NK-92 treated with Interleukin-12 subunit alpha and Interleukin-12 subunit beta, amount 100 ng/mL, for 24 hours (cell line): ENCODE measurements at regions not wholly inside any gene's neighbourhood (a gene's known extent, or its start where the extent isn't known, plus 50 kb on each side); places are given as distances from the start of the nearest gene placed in this dataset.
A peak's percentile ranks its signal among the peaks of the same experiment; 100 is the strongest.

Experiments
- DNase-seq: peaks from one replicate; lab custom pipeline; 2025; lab: John Stamatoyannopoulos, UW

GRCh38 chr15:35725353-35725752 is 179.4 kb upstream of the DPH6 start:
- no peak for DNase-seq

DNA sequence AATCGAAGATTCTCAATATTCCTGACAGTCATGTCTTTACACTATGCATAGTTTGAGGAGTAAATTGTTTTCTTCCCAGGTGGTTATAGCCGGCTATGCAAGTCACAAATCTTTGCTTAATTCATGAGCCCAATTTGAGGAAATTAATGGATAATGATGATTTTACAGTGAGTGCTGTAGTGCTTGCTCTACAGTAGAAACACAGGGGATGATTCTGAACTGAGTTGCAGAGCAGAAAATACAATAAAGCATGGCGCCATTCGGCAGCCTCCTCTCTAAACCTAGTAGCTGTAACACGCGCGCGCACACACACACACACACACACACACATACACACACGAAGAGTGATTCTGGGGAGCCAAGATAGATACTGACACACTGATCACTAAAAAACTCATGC is 181.7 kb upstream of the DPH6 start:
- no peak for DNase-seq

GRCh38 chr15:35728219-35728940 is 182.4 kb upstream of the DPH6 start:
- DNase-seq, result no peak

- DNase-seq, result no peak
Observed at GRCh38 chr15:35736150-35736549, 190.2 kb upstream of the DPH6 start.

- no peak for DNase-seq
Observed at GRCh38 chr15:35737441-35737840, 191.5 kb upstream of the DPH6 start.

- DNase-seq, result no peak
Observed at GRCh38 chr15:35738370-35738769, 192.4 kb upstream of the DPH6 start.

- DNase-seq, result no peak
Observed at GRCh38 chr15:35740761-35741160, 194.8 kb upstream of the DPH6 start.

- DNase-seq, result no peak
Observed at GRCh38 chr15:35741395-35741794, 195.4 kb upstream of the DPH6 start.

- DNase-seq, result no peak
Observed at GRCh38 chr15:35741881-35742280, 195.9 kb upstream of the DPH6 start.

- no peak for DNase-seq
Observed at GRCh38 chr15:35743321-35743720, 197.4 kb upstream of the DPH6 start.

DNA sequence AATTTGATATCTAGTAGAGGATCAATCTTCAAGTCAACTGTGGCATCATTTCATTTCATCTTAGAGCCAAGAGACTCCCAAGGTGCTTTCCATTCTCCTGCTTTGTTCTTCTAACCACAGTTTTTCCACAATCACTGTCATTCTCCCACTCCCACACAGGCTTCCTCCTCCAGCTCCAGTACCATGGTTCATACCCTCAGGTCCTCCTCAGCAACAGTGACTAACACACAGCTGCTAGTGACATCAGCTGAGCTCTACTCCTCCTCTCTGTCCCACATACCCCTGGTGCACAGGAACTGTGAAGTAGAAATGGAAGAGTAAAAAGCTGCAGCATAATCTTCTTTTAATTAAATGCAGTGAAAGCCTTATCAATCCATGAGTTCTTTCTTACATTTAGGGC is 200.2 kb upstream of the DPH6 start:
- DNase-seq, result no peak

DNA sequence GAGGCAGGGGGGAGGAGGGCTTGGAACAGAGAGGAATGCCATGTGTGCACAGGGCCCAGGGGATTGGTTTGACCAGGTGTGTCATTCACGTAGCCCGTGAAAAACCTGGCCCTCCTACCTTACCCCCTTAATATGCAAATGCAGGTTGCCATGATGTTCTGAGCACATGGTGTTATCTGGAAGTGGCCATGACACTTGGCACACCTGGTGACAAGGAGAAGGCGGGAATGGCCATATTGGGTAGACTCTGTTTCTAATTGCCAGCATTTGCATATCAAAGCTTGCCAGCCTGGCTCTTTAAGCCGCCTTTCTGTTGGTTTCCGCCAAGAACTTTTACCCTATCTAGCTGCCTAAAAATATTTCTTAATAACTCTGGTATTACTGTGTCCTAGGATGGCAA is 202.1 kb upstream of the DPH6 start:
- no peak for DNase-seq

GRCh38 chr15:35750051-35750450 is 204.1 kb upstream of the DPH6 start:
- no peak for DNase-seq

- peak; percentile 28 for DNase-seq
Observed at GRCh38 chr15:35751413-35752133, 205.6 kb upstream of the DPH6 start.

DNA sequence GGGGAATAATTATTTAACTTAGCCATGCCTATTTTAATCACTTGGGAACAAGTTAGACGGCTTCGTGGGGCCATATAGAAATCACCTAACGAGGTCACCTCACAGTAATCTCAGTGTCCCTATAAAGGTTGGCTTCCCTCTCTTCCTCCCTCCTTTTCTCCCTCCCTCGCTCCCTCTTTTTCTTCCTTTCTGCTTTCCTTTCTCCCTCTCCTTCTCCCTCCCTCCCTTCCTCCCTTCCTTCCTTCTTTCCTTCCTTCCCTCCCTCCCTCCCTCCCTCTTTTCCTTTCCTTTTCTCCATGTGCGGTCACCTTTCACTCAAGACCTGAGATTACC is 206.1 kb upstream of the DPH6 start:
- no peak for DNase-seq

- DNase-seq, result no peak
Observed at GRCh38 chr15:35753486-35753885, 207.5 kb upstream of the DPH6 start.

- no peak for DNase-seq
Observed at GRCh38 chr15:35755237-35755802, 209.4 kb upstream of the DPH6 start.

DNA sequence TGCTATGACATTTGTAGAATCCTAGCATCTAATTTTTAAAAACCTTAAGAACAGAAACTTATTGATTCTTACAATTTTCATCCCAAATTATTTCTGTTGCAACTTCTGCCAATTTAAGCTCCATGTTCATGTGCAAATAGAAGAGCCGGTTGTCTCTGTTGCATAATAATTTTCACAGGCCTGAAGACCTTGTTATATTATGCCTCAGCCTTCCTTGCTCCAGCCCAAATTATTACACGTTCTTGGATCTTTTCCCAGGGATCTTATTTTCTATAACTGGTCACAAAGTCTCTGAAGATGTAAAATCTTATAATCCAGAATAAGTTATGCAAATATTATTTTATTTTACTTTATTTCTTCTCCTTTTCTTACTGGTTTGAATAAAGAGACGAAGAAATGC is 210.7 kb upstream of the DPH6 start:
- no peak for DNase-seq

DNA sequence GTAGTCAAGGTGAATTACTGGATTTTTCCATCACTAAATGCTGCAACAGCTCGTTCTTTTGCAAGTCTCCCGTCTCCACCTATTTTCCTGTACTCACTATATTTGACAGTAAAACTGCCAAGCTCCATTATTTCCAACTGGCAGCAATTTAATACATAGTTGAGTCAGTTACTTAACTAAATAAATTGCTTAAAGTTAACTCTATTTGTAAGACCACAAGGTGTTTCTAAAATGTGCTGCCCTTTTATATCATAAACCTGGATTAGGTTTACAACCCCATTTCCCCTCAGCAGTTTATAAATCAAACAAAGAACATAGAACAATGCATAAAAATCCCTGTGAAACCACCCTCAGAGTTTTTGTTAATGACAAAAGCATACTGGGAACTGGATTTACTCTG is 211.4 kb upstream of the DPH6 start:
- no peak for DNase-seq

GRCh38 chr15:35757765-35758164 is 211.8 kb upstream of the DPH6 start:
- DNase-seq, result no peak

DNA sequence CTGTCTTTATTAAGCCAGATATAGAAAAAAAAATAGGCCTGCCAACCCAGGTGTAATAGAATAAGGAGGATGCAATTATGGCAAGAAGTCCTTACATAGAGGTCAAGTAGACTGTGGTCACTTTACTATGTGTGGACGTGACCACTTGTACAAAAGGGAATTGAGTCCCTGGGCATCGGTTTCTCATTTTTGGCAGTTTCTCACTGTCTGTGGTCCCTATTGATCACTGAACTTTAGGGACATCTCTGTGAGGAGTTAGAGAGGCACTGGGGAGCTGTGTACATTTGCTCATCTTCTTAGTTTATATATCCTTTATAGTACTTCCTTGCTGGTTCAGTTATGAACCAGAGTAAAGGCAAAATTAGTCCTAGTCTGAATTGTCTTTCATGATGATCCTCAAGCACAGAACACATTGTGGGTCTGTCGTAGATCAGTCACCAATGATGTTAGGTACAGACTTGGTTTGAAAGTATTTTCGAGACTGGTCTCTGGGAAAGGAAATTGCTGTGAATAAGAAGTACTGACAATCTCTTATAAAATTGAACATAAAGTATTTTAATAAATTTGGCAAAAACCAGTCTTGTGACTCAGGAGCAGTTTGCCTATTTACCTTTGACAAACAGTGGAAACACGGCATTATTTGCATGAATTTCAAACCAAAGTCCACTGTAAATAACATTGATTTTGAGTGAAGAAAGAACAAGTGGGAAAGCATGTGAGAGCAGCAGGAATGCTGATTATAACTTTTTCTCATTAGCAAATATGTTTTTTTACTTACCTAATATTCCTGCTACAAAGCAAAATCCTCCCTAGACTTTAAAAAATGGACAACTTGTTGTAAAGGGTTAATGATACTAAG is 218.9 kb upstream of the DPH6 start:
- DNase-seq, result no peak

- no peak for DNase-seq
Observed at GRCh38 chr15:35768949-35769348, 223.0 kb upstream of the DPH6 start.

GRCh38 chr15:35769656-35770055 is 223.7 kb upstream of the DPH6 start:
- DNase-seq, result no peak
